NCI-H526 treated with DMSO at 0.1 percent for 48 hours (cell line): ENCODE measurements at regions not wholly inside any gene's neighbourhood (a gene's known extent, or its start where the extent isn't known, plus 50 kb on each side); places are given as distances from the start of the nearest gene placed in this dataset.
"Not testable (repeated sequence)": the region's sequence is repeated elsewhere in the genome, so short reads cannot be mapped to it uniquely, and the experiment has no call there.

Source experiments
- DNase-seq: peaks from one replicate; lab custom pipeline; 2025; lab: John Stamatoyannopoulos, UW

GRCh38 chr2:199569336-199569735, 111.6 kb upstream of the SATB2 start:
- no peak for DNase-seq

- DNase-seq = no peak
Measured at GRCh38 chr2:199558156-199558555, 100.4 kb upstream of the SATB2 start.

GRCh38 chr2:199556527-199557285, 99.0 kb upstream of the SATB2 start:
- no peak for DNase-seq

- no peak for DNase-seq
Measured at GRCh38 chr2:199554026-199554425, 96.3 kb upstream of the SATB2 start.

GRCh38 chr2:199552141-199552540, 94.4 kb upstream of the SATB2 start:
- no peak for DNase-seq

- no peak for DNase-seq
Measured at GRCh38 chr2:199543606-199544172, 86.0 kb upstream of the SATB2 start.

- no peak for DNase-seq
Measured at GRCh38 chr2:199535445-199536177, 77.9 kb upstream of the SATB2 start.

GRCh38 chr2:199533873-199534272, 76.1 kb upstream of the SATB2 start:
- not testable (repeated sequence) for DNase-seq

GRCh38 chr2:199527071-199527470, 69.3 kb upstream of the SATB2 start:
- no peak for DNase-seq

GRCh38 chr2:199524689-199525574, 67.2 kb upstream of the SATB2 start:
- no peak for DNase-seq

- DNase-seq = no peak
Measured at GRCh38 chr2:199509403-199509802, 51.7 kb upstream of the SATB2 start.
